Keratinocyte (primary cell): ENCODE measurements at regions not wholly inside any gene's neighbourhood (a gene's known extent, or its start where the extent isn't known, plus 50 kb on each side); places are given as distances from the start of the nearest gene placed in this dataset.

Experiments
- DNase-seq: peaks from one replicate; pipeline ENCODE4 v3.0.0-alpha.2; 2011; ENCODE audit warnings: low read depth, missing footprints, low spot score
- FAIRE-seq: peaks from 2 replicates; lab custom pipeline; 2011; peaks lifted over from hg19 to GRCh38; lab: Jason Lieb, UNC
- H2AFZ ChIP-seq: 2 replicates; pipeline ENCODE4 v1.6.0; 2012; ENCODE audit warnings: low read length, control low read depth, inconsistent platforms; ENCODE audit not compliant: control insufficient read depth
- H3K27ac ChIP-seq: 2 replicates; pipeline ENCODE4 v1.5.1; 2011; ENCODE audit warnings: low read length; ENCODE audit not compliant: control insufficient read depth, insufficient read depth
- H3K27me3 ChIP-seq: 3 replicates; pipeline ENCODE4 v1.6.0; 2011; ENCODE audit warnings: low read length; ENCODE audit not compliant: control insufficient read depth, insufficient read depth; ENCODE audit errors: extremely low read depth
- H3K36me3 ChIP-seq, 2 experiments: 2 replicates in 1 of 2; 3 replicates in 1 of 2; pipeline ENCODE4 v1.5.1; 2011; ENCODE audit warnings: low read length in 2 of 2, mild to moderate bottlenecking in 1 of 2; ENCODE audit not compliant: control insufficient read depth in 2 of 2, insufficient read depth in 2 of 2; ENCODE audit errors: extremely low read depth in 1 of 2
- H3K4me1 ChIP-seq: 3 replicates; pipeline ENCODE4 v1.5.1; 2011; ENCODE audit warnings: low read length; ENCODE audit not compliant: control insufficient read depth, insufficient read depth; ENCODE audit errors: extremely low read depth
- H3K4me2 ChIP-seq: 3 replicates; pipeline ENCODE4 v1.6.0; 2011; ENCODE audit warnings: low read depth, low read length; ENCODE audit not compliant: control insufficient read depth, insufficient read depth; ENCODE audit errors: extremely low read depth
- H3K4me3 ChIP-seq, 3 experiments: fragments of 200-600 bp in 1 of 3; sonication (generic) in 1 of 3; 2 replicates in 2 of 3; 3 replicates in 1 of 3; pipeline ENCODE4 v1.5.1; 2011 to 2016; ENCODE audit warnings: low read length in 3 of 3, mild to moderate bottlenecking in 3 of 3, control low read depth in 2 of 3, inconsistent platforms in 1 of 3, low read depth in 1 of 3, mixed read lengths in 1 of 3, mixed run types in 1 of 3, moderate library complexity in 1 of 3; ENCODE audit not compliant: control insufficient read depth in 2 of 3, insufficient read depth in 2 of 3; ENCODE audit errors: extremely low read depth in 1 of 3
- H3K79me2 ChIP-seq: 2 replicates; pipeline ENCODE4 v1.6.0; 2012; ENCODE audit warnings: low read length; ENCODE audit not compliant: control insufficient read depth, insufficient read depth
- H3K9ac ChIP-seq: 3 replicates; pipeline ENCODE4 v1.6.0; 2011; ENCODE audit warnings: low read length; ENCODE audit not compliant: control insufficient read depth, insufficient read depth; ENCODE audit errors: extremely low read depth
- H3K9me1 ChIP-seq: 3 replicates; pipeline ENCODE4 v1.6.0; 2011; ENCODE audit warnings: low read length; ENCODE audit not compliant: control insufficient read depth, insufficient read depth; ENCODE audit errors: extremely low read depth
- H3K9me3 ChIP-seq: 2 replicates; pipeline ENCODE4 v1.5.1; 2012; ENCODE audit warnings: low read depth, low read length; ENCODE audit not compliant: control insufficient read depth
- H4K20me1 ChIP-seq: 3 replicates; pipeline ENCODE4 v1.6.0; 2011; ENCODE audit warnings: low read length; ENCODE audit not compliant: control insufficient read depth, insufficient read depth; ENCODE audit errors: extremely low read depth
- EZH2 ChIP-seq: IDR thresholded peaks from one replicate; pipeline ENCODE4 v1.6.1; 2012; ENCODE audit warnings: inconsistent platforms, mild to moderate bottlenecking, low read length, moderate library complexity
- dilution Hi-C: fragments of 300-500 bp; cut with MboI; formaldehyde crosslinking; loops from one replicate; pipeline ENCODE4 v1.7.0; 2020; ENCODE audit warnings: low sequenced_read_pairs; ENCODE audit not compliant: extremely low pct_ligation_motif_present
- TF ChIP-seq, protein P1 (sequence below), 3 experiments: IDR thresholded peaks in 1 of 3; conservative IDR thresholded peaks in 1 of 3; optimal IDR thresholded peaks in 1 of 3; 2 replicates in 2 of 3; 3 replicates in 1 of 3; pipeline versions ENCODE3 to v1.5.1; 2011; ENCODE audit warnings: low read length in 3 of 3, mild to moderate bottlenecking in 3 of 3, moderate library complexity in 2 of 3, control low read depth in 1 of 3, inconsistent platforms in 1 of 3; ENCODE audit not compliant: insufficient read depth in 2 of 3; ENCODE audit errors: extremely low read depth in 1 of 3

DNA sequence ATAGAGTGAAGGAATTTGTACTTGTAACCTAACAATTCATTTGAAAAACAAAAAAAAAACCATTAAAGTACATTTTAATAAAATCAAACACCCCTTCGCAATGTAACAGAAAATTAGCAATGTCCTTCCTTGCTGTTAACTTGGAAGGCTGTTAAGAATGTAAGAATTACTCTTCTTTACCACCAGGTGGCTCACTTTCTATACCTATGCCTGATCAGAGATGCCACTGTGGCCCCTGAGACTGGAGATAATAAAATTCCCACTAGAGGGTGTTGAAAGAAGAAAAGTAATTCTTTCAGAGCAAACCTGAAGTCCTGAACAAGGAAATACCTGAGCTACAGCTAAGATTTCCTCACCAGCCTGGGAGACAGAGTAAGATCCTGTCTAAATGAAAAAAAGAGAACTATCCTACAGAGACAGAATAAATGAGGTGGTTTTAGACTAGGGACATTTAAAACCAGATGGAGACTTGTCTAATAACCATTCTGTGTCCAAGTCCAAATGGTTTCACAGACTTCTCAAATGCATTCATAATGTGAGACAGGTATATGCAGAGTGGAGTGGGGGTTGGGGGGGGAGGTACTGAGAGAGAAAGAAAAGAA lies 1089.3 kb downstream of the FAM181B start:
- DNase-seq (peak; percentile 21), FAIRE-seq (no peak)
- H3K9me3 ChIP-seq: no peaks in the 10 kb centered on the region
- TF ChIP-seq EZH2: no peak
- TF ChIP-seq, protein P1, sequence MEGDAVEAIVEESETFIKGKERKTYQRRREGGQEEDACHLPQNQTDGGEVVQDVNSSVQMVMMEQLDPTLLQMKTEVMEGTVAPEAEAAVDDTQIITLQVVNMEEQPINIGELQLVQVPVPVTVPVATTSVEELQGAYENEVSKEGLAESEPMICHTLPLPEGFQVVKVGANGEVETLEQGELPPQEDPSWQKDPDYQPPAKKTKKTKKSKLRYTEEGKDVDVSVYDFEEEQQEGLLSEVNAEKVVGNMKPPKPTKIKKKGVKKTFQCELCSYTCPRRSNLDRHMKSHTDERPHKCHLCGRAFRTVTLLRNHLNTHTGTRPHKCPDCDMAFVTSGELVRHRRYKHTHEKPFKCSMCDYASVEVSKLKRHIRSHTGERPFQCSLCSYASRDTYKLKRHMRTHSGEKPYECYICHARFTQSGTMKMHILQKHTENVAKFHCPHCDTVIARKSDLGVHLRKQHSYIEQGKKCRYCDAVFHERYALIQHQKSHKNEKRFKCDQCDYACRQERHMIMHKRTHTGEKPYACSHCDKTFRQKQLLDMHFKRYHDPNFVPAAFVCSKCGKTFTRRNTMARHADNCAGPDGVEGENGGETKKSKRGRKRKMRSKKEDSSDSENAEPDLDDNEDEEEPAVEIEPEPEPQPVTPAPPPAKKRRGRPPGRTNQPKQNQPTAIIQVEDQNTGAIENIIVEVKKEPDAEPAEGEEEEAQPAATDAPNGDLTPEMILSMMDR (optimal IDR thresholded peaks at IDR 0.05 in 1 of 3, IDR thresholded peaks at IDR 0.05 in 1 of 3, conservative IDR thresholded peaks at IDR 0.05 in 1 of 3; ENCODE audit: extremely low read depth in 1 of 3, insufficient read depth in 2 of 3, low read length in 3 of 3): peak; percentile 42 to 56 (median 49)
- no peak overlapping the region for H3K9ac ChIP-seq
- H3K9me1 ChIP-seq: no peaks in the 10 kb centered on the region
- H3K4me1 ChIP-seq: no peaks in the 10 kb centered on the region
- H4K20me1 ChIP-seq: no peaks in the 10 kb centered on the region
- no peak overlapping the region for H3K4me3 ChIP-seq
- H3K79me2 ChIP-seq: no peaks in the 10 kb centered on the region
- peaks cover 6% of the 10 kb centered on the region for H3K27me3 ChIP-seq
- H3K4me2 ChIP-seq: no peak overlapping the region
- H3K36me3 ChIP-seq: no peaks in the 10 kb centered on the region
- dilution Hi-C loops: loop anchor here (25.0 kb wide), 1 partner anchor 568 kb away; no protein-coding TSS in a partner anchor
- no peak overlapping the region for H2AFZ ChIP-seq
- H3K27ac ChIP-seq: no peak overlapping the region

DNA sequence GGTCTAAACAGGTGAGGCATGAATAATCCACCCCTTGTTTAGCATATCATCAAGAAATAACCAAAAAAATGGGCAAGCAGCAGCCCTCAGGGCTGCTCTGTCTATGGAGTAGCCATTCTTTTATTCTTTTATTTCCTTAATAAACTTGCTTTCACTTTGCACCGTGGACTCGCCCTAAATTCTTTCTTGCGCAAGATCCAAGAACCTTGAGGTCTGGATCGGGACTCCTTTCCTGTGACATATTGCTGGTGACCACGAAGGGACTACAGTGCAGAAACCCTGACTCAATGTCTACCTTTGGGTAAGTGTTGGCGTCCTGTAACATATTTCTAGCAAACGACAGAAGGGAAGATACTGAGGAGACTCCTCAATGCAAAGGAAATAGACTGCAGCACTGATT lies 1099.2 kb downstream of the FAM181B start:
- dilution Hi-C loops: loop anchor here (25.0 kb wide), 1 partner anchor 578 kb away; no protein-coding TSS in a partner anchor

More for the DNA sequence above, 1099.2 kb downstream of the FAM181B start:
- H3K9me3 ChIP-seq: no peaks in the 10 kb centered on the region
- H3K27ac ChIP-seq: no peak overlapping the region
- H3K36me3 ChIP-seq: no peaks in the 10 kb centered on the region
- H4K20me1 ChIP-seq: no peaks in the 10 kb centered on the region
- no peak overlapping the region for H3K4me3 ChIP-seq
- H3K27me3 ChIP-seq: no peaks in the 10 kb centered on the region
- no peaks in the 10 kb centered on the region for H3K4me1 ChIP-seq
- DNase-seq (no peak), FAIRE-seq (no peak)
- no peak overlapping the region for H3K9ac ChIP-seq
- H3K79me2 ChIP-seq: no peaks in the 10 kb centered on the region
- no peaks in the 10 kb centered on the region for H3K9me1 ChIP-seq
- H2AFZ ChIP-seq: no peak overlapping the region
- no peak for TF ChIP-seq EZH2
- TF ChIP-seq, protein P1 (optimal IDR thresholded peaks at IDR 0.05 in 1 of 3, IDR thresholded peaks at IDR 0.05 in 1 of 3, conservative IDR thresholded peaks at IDR 0.05 in 1 of 3; ENCODE audit: extremely low read depth in 1 of 3, insufficient read depth in 2 of 3, low read length in 3 of 3): no peak
- H3K4me2 ChIP-seq: no peak overlapping the region
